Activated T-cell treated with anti-CD3 and anti-CD28 coated beads, Interleukin-2, amount 50 U/mL, for 24 hours (primary cell): ENCODE measurements at regions not wholly inside any gene's neighbourhood (a gene's known extent, or its start where the extent isn't known, plus 50 kb on each side); places are given as distances from the start of the nearest gene placed in this dataset.
"Not testable (repeated sequence)": the region's sequence is repeated elsewhere in the genome, so short reads cannot be mapped to it uniquely, and the experiment has no call there.

Experiments used
- DNase-seq: peaks from one replicate; pipeline ENCODE4 v3.0.0-alpha.2; 2020
- H3K27ac Mint-ChIP-seq: 2 replicates; pipeline ENCODE4 v1.8.0; 2020; ENCODE audit warnings: mild to moderate bottlenecking, mixed read lengths
- H3K27me3 Mint-ChIP-seq: 2 replicates; pipeline ENCODE4 v1.8.0; 2020; ENCODE audit warnings: mixed read lengths
- H3K36me3 Mint-ChIP-seq: 2 replicates; pipeline ENCODE4 v1.8.0; 2020; ENCODE audit warnings: low read depth, mixed read lengths
- H3K4me1 Mint-ChIP-seq: 2 replicates; pipeline ENCODE4 v1.8.0; 2020; ENCODE audit warnings: low read depth, mixed read lengths
- H3K4me3 Mint-ChIP-seq: 2 replicates; pipeline ENCODE4 v1.8.0; 2020; ENCODE audit warnings: mild to moderate bottlenecking, moderate library complexity, mixed read lengths
- H3K9me3 Mint-ChIP-seq: 2 replicates; pipeline ENCODE4 v1.8.0; 2020; ENCODE audit warnings: mixed read lengths

- Mint-ChIP-seq H3K27ac (no peak overlapping the region), H3K4me1 (no peaks in the 10 kb centered on the region), H3K9me3 (no peaks in the 10 kb centered on the region), H3K36me3 (no peaks in the 10 kb centered on the region), H3K4me3 (no peak overlapping the region), H3K27me3 (no peaks in the 10 kb centered on the region)
- no peak for DNase-seq
Observed at GRCh38 chr15:46955576-46955975, 761.7 kb upstream of the SEMA6D start.

- Mint-ChIP-seq H3K27ac (no peak overlapping the region), H3K4me1 (no peaks in the 10 kb centered on the region), H3K4me3 (no peak overlapping the region), H3K36me3 (no peaks in the 10 kb centered on the region), H3K27me3 (no peaks in the 10 kb centered on the region), H3K9me3 (no peaks in the 10 kb centered on the region)
- DNase-seq, result no peak
Observed at GRCh38 chr15:46956456-46956855, 760.8 kb upstream of the SEMA6D start.

GRCh38 chr15:46956881-46957280 lies 760.4 kb upstream of the SEMA6D start:
- no peak for DNase-seq
- no peaks in the 10 kb centered on the region for H3K4me1 Mint-ChIP-seq
- H3K4me3 Mint-ChIP-seq, result no peak overlapping the region
- H3K27me3 Mint-ChIP-seq, result no peaks in the 10 kb centered on the region
- H3K27ac Mint-ChIP-seq, result no peak overlapping the region
- H3K36me3 Mint-ChIP-seq, result no peaks in the 10 kb centered on the region
- no peaks in the 10 kb centered on the region for H3K9me3 Mint-ChIP-seq

- no peak overlapping the region for H3K27ac Mint-ChIP-seq
- H3K4me3 Mint-ChIP-seq, result no peak overlapping the region
- H3K4me1 Mint-ChIP-seq, result no peaks in the 10 kb centered on the region
- no peak for DNase-seq
- H3K9me3 Mint-ChIP-seq, result peaks cover 4% of the 10 kb centered on the region
- no peaks in the 10 kb centered on the region for H3K36me3 Mint-ChIP-seq
- H3K27me3 Mint-ChIP-seq, result no peaks in the 10 kb centered on the region
Observed at GRCh38 chr15:46960581-46960980, 756.7 kb upstream of the SEMA6D start.

GRCh38 chr15:46961795-46962194 lies 755.5 kb upstream of the SEMA6D start:
- no peaks in the 10 kb centered on the region for H3K36me3 Mint-ChIP-seq
- no peak for DNase-seq
- H3K4me3 Mint-ChIP-seq, result no peak overlapping the region
- H3K27me3 Mint-ChIP-seq, result no peaks in the 10 kb centered on the region
- peaks cover 8% of the 10 kb centered on the region for H3K9me3 Mint-ChIP-seq
- no peaks in the 10 kb centered on the region for H3K4me1 Mint-ChIP-seq
- no peak overlapping the region for H3K27ac Mint-ChIP-seq

- not testable (repeated sequence) for DNase-seq, H3K4me1 Mint-ChIP-seq, H3K27me3 Mint-ChIP-seq, H3K27ac Mint-ChIP-seq, H3K36me3 Mint-ChIP-seq, H3K4me3 Mint-ChIP-seq
- peaks cover 37% of the 10 kb centered on the region for H3K9me3 Mint-ChIP-seq
Observed at GRCh38 chr15:46988055-46988454, 729.2 kb upstream of the SEMA6D start.

- Mint-ChIP-seq H3K9me3 (peaks cover 28% of the 10 kb centered on the region), H3K4me3 (no peak overlapping the region), H3K4me1 (no peaks in the 10 kb centered on the region), H3K27me3 (no peaks in the 10 kb centered on the region), H3K36me3 (no peaks in the 10 kb centered on the region), H3K27ac (no peak overlapping the region)
- no peak for DNase-seq
Observed at GRCh38 chr15:46996359-46996758, 720.9 kb upstream of the SEMA6D start.

GRCh38 chr15:46997501-46997900 lies 719.8 kb upstream of the SEMA6D start:
- no peak overlapping the region for H3K4me3 Mint-ChIP-seq
- no peak for DNase-seq
- no peaks in the 10 kb centered on the region for H3K4me1 Mint-ChIP-seq
- no peak overlapping the region for H3K27ac Mint-ChIP-seq
- no peaks in the 10 kb centered on the region for H3K27me3 Mint-ChIP-seq
- no peaks in the 10 kb centered on the region for H3K36me3 Mint-ChIP-seq
- peaks cover 18% of the 10 kb centered on the region for H3K9me3 Mint-ChIP-seq

- no peak overlapping the region for H3K4me3 Mint-ChIP-seq
- no peak for DNase-seq
- H3K27ac Mint-ChIP-seq, result no peak overlapping the region
- no peaks in the 10 kb centered on the region for H3K4me1 Mint-ChIP-seq
- H3K27me3 Mint-ChIP-seq, result no peaks in the 10 kb centered on the region
- H3K9me3 Mint-ChIP-seq, result peaks cover 16% of the 10 kb centered on the region
- H3K36me3 Mint-ChIP-seq, result no peaks in the 10 kb centered on the region
Observed at GRCh38 chr15:47003568-47003967, 713.7 kb upstream of the SEMA6D start.

GRCh38 chr15:47013446-47013845 lies 703.9 kb upstream of the SEMA6D start:
- Mint-ChIP-seq H3K27me3 (no peaks in the 10 kb centered on the region), H3K9me3 (peaks cover 7% of the 10 kb centered on the region), H3K4me1 (no peaks in the 10 kb centered on the region), H3K36me3 (no peaks in the 10 kb centered on the region), H3K4me3 (no peak overlapping the region), H3K27ac (no peak overlapping the region)
- DNase-seq, result no peak

GRCh38 chr15:47027322-47027946 lies 689.9 kb upstream of the SEMA6D start:
- Mint-ChIP-seq H3K4me3 (no peak overlapping the region), H3K36me3 (no peaks in the 10 kb centered on the region), H3K9me3 (peaks cover 27% of the 10 kb centered on the region), H3K27me3 (no peaks in the 10 kb centered on the region), H3K27ac (no peak overlapping the region), H3K4me1 (no peaks in the 10 kb centered on the region)
- DNase-seq, result no peak

- Mint-ChIP-seq H3K9me3 (peaks cover 11% of the 10 kb centered on the region), H3K36me3 (no peaks in the 10 kb centered on the region), H3K27ac (no peak overlapping the region), H3K4me3 (no peak overlapping the region), H3K27me3 (no peaks in the 10 kb centered on the region), H3K4me1 (no peaks in the 10 kb centered on the region)
- no peak for DNase-seq
Observed at GRCh38 chr15:47035475-47036406, 681.6 kb upstream of the SEMA6D start.

- H3K4me3 Mint-ChIP-seq, result no peak overlapping the region
- no peaks in the 10 kb centered on the region for H3K4me1 Mint-ChIP-seq
- H3K27ac Mint-ChIP-seq, result no peak overlapping the region
- no peak for DNase-seq
- no peaks in the 10 kb centered on the region for H3K27me3 Mint-ChIP-seq
- H3K36me3 Mint-ChIP-seq, result no peaks in the 10 kb centered on the region
- H3K9me3 Mint-ChIP-seq, result peaks cover 7% of the 10 kb centered on the region
Observed at GRCh38 chr15:47037003-47037402, 680.3 kb upstream of the SEMA6D start.

- Mint-ChIP-seq H3K4me1 (no peaks in the 10 kb centered on the region), H3K4me3 (no peak overlapping the region), H3K9me3 (no peaks in the 10 kb centered on the region), H3K27me3 (no peaks in the 10 kb centered on the region), H3K36me3 (no peaks in the 10 kb centered on the region), H3K27ac (no peak overlapping the region)
- no peak for DNase-seq
Observed at GRCh38 chr15:47039225-47039624, 678.1 kb upstream of the SEMA6D start.

- Mint-ChIP-seq H3K4me1 (no peaks in the 10 kb centered on the region), H3K9me3 (no peaks in the 10 kb centered on the region), H3K27ac (no peak overlapping the region), H3K27me3 (no peaks in the 10 kb centered on the region), H3K4me3 (no peak overlapping the region), H3K36me3 (no peaks in the 10 kb centered on the region)
- no peak for DNase-seq
Observed at GRCh38 chr15:47041301-47041700, 676.0 kb upstream of the SEMA6D start.
